ENCODE measurements at regions not wholly inside any gene's neighbourhood (a gene's known extent, or its start where the extent isn't known, plus 50 kb on each side); places are given as distances from the start of the nearest gene placed in this dataset.

- TF ChIP-seq POLR2A (IDR thresholded peaks at IDR 0.05) (no peak), CTCF (IDR thresholded peaks at IDR 0.05) (no peak)
Observed at GRCh38 chr12:124434951-124435805, 132.2 kb downstream of the NCOR2 start.
